ENCODE measurements at regions not wholly inside any gene's neighbourhood (a gene's known extent, or its start where the extent isn't known, plus 50 kb on each side); places are given as distances from the start of the nearest gene placed in this dataset.

GRCh38 chr9:118439441-118439840, 735.2 kb downstream of the TLR4 start:
- no peaks in the 10 kb centered on the region for H3K9me3 Mint-ChIP-seq
- H3K27me3 Mint-ChIP-seq (ENCODE audit: low read depth), result no peaks in the 10 kb centered on the region
- no peaks in the 10 kb centered on the region for H3K36me3 Mint-ChIP-seq (ENCODE audit: low read depth)
- no peak for DNase-seq (ENCODE audit: low read depth, low spot score)
- no peaks in the 10 kb centered on the region for H3K4me1 Mint-ChIP-seq
- no peak overlapping the region for H3K27ac Mint-ChIP-seq (ENCODE audit: unreplicated experiment)
- no peak for TF ChIP-seq CTCF (conservative IDR thresholded peaks at IDR 0.05)
- no peak overlapping the region for H3K4me3 Mint-ChIP-seq

- TF ChIP-seq CTCF (conservative IDR thresholded peaks at IDR 0.05), result no peak
- Mint-ChIP-seq H3K27me3 (ENCODE audit: low read depth) (peaks cover 4% of the 10 kb centered on the region), H3K4me3 (no peak overlapping the region), H3K27ac (ENCODE audit: unreplicated experiment) (no peak overlapping the region), H3K9me3 (no peaks in the 10 kb centered on the region), H3K4me1 (no peaks in the 10 kb centered on the region), H3K36me3 (ENCODE audit: low read depth) (no peaks in the 10 kb centered on the region)
- no peak for DNase-seq (ENCODE audit: low read depth, low spot score)
Measured at GRCh38 chr9:118444403-118444802, 740.2 kb downstream of the TLR4 start.

- H3K4me1 Mint-ChIP-seq, result no peaks in the 10 kb centered on the region
- no peak overlapping the region for H3K4me3 Mint-ChIP-seq
- no peaks in the 10 kb centered on the region for H3K36me3 Mint-ChIP-seq (ENCODE audit: low read depth)
- no peak overlapping the region for H3K27ac Mint-ChIP-seq (ENCODE audit: unreplicated experiment)
- no peaks in the 10 kb centered on the region for H3K9me3 Mint-ChIP-seq
- H3K27me3 Mint-ChIP-seq (ENCODE audit: low read depth), result peaks cover 4% of the 10 kb centered on the region
- TF ChIP-seq CTCF (conservative IDR thresholded peaks at IDR 0.05), result no peak
- no peak for DNase-seq (ENCODE audit: low read depth, low spot score)
Measured at GRCh38 chr9:118446943-118447639, 742.9 kb downstream of the TLR4 start.

- DNase-seq (ENCODE audit: low read depth, low spot score), result no peak
- H3K27me3 Mint-ChIP-seq (ENCODE audit: low read depth), result peaks cover 4% of the 10 kb centered on the region
- H3K36me3 Mint-ChIP-seq (ENCODE audit: low read depth), result no peaks in the 10 kb centered on the region
- H3K9me3 Mint-ChIP-seq, result no peaks in the 10 kb centered on the region
- H3K27ac Mint-ChIP-seq (ENCODE audit: unreplicated experiment), result no peak overlapping the region
- no peak for TF ChIP-seq CTCF (conservative IDR thresholded peaks at IDR 0.05)
- H3K4me1 Mint-ChIP-seq, result no peaks in the 10 kb centered on the region
- no peak overlapping the region for H3K4me3 Mint-ChIP-seq
Measured at GRCh38 chr9:118449554-118449953, 745.4 kb downstream of the TLR4 start.

GRCh38 chr9:118455259-118455658, 751.1 kb downstream of the TLR4 start:
- Mint-ChIP-seq H3K9me3 (no peaks in the 10 kb centered on the region), H3K36me3 (ENCODE audit: low read depth) (no peaks in the 10 kb centered on the region), H3K4me3 (no peak overlapping the region), H3K27me3 (ENCODE audit: low read depth) (no peaks in the 10 kb centered on the region), H3K27ac (ENCODE audit: unreplicated experiment) (no peak overlapping the region), H3K4me1 (no peaks in the 10 kb centered on the region)
- DNase-seq (ENCODE audit: low read depth, low spot score), result no peak
- TF ChIP-seq CTCF (conservative IDR thresholded peaks at IDR 0.05), result no peak
